ENCODE measurements at regions not wholly inside any gene's neighbourhood (a gene's known extent, or its start where the extent isn't known, plus 50 kb on each side); places are given as distances from the start of the nearest gene placed in this dataset.

GRCh38 chr5:129322968-129323367, 137.1 kb upstream of the ADAMTS19 start:
- no peak for DNase-seq
- no peaks in the 10 kb centered on the region for H3K4me1 ChIP-seq (ENCODE audit: low read depth)
- intact Hi-C loops (cut with DNase I, micrococcal nuclease): no loop called here
- ATAC-seq: no peak
- H3K4me3 ChIP-seq: no peak overlapping the region
- no peak for TF ChIP-seq CTCF (IDR thresholded peaks at IDR 0.05)
- no peaks in the 10 kb centered on the region for H3K36me3 ChIP-seq (ENCODE audit: low read depth)
- H3K9me3 ChIP-seq: peaks cover 7% of the 10 kb centered on the region

- DNase-seq (no peak), ATAC-seq (no peak)
- intact Hi-C loops (cut with DNase I, micrococcal nuclease): no loop called here
- Histone ChIP-seq H3K36me3 (ENCODE audit: low read depth) (no peaks in the 10 kb centered on the region), H3K9me3 (no peaks in the 10 kb centered on the region), H3K4me3 (no peak overlapping the region), H3K4me1 (ENCODE audit: low read depth) (no peaks in the 10 kb centered on the region)
- TF ChIP-seq CTCF (IDR thresholded peaks at IDR 0.05): no peak
Measured at GRCh38 chr5:129341306-129341705, 118.8 kb upstream of the ADAMTS19 start.

DNA sequence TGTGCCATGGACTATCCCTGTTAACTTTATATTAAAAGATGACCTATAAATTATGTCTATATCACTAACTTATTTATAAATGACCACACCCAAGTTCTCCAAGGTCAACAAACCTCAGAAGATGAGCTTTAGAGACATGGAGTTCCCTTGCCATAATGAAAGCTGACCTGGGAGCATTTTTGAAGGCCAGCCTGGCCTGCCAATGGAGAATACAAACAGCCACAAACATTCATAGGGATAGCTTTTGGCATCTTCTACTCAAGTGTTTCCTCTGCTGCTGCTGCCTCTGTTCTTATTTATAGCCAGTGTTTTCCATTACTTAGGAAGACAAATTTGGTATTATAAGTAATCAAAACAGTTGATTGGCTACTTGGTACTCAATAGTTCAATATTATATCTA, 117.3 kb upstream of the ADAMTS19 start:
- intact Hi-C loops (cut with DNase I, micrococcal nuclease): no loop called here
- no peak for ATAC-seq
- no peak for TF ChIP-seq CTCF (IDR thresholded peaks at IDR 0.05)
- Histone ChIP-seq H3K4me1 (ENCODE audit: low read depth) (no peaks in the 10 kb centered on the region), H3K36me3 (ENCODE audit: low read depth) (no peaks in the 10 kb centered on the region), H3K4me3 (no peak overlapping the region), H3K9me3 (no peaks in the 10 kb centered on the region)
- no peak for DNase-seq

DNA sequence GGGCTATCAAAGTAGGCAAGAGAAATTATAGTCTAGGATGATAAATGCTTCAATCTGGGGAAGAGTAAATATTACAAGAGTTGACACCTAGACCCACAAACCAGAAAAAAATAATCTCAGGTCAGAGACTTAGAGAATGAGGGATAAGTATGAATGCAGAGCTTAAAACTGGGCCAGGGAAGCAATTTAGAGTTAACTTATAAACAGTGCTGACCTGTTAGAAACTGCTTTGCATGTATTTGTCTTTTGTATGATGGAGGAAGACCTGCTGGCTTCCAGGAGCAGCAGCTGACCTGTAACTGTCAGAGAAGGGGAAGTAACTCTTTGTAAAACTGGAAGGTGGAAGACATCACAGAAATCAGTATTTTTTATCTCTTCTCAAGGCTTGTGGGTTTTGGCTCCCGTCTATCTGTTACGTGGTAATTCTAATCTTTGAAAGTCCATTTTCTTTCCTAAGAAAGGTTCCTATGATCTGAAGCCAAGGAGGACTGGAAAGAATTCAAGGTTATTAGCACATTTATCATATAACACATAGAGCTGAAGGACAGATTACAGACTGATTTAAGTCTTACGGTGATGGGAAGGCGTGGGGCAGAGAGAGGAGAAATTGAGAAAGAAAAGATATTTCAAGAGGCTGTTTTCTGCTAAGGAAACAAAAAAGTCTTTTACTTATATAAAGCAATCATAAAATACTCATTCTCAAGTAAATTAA, 114.7 kb upstream of the ADAMTS19 start:
- ATAC-seq: no peak
- no peaks in the 10 kb centered on the region for H3K36me3 ChIP-seq (ENCODE audit: low read depth)
- intact Hi-C loops (cut with DNase I, micrococcal nuclease): no loop called here
- DNase-seq: no peak
- no peaks in the 10 kb centered on the region for H3K4me1 ChIP-seq (ENCODE audit: low read depth)
- no peak for TF ChIP-seq CTCF (IDR thresholded peaks at IDR 0.05)
- H3K4me3 ChIP-seq: no peak overlapping the region
- no peaks in the 10 kb centered on the region for H3K9me3 ChIP-seq

DNA sequence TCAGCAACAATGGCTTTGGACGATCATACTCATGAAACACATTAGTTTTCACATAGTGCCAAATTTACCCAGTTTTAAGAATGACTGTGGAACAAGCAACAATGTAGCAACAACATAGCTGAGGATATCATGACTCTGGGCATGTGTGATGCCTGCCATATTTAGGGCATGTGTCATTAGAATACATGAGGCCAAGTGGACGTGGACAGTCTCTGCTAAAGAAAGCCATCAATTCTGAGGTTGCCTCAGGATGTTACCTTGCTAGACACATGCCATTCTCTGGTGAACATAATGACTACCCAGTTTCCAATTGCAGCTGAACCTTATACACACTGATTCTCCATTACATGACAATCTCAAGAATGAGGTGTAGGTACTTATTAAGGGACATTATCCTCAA, 103.3 kb upstream of the ADAMTS19 start:
- Histone ChIP-seq H3K36me3 (ENCODE audit: low read depth) (no peaks in the 10 kb centered on the region), H3K9me3 (no peaks in the 10 kb centered on the region), H3K4me1 (ENCODE audit: low read depth) (no peaks in the 10 kb centered on the region), H3K4me3 (no peak overlapping the region)
- intact Hi-C loops (cut with DNase I, micrococcal nuclease): no loop called here
- no peak for DNase-seq
- TF ChIP-seq CTCF (IDR thresholded peaks at IDR 0.05): no peak
- no peak for ATAC-seq

DNA sequence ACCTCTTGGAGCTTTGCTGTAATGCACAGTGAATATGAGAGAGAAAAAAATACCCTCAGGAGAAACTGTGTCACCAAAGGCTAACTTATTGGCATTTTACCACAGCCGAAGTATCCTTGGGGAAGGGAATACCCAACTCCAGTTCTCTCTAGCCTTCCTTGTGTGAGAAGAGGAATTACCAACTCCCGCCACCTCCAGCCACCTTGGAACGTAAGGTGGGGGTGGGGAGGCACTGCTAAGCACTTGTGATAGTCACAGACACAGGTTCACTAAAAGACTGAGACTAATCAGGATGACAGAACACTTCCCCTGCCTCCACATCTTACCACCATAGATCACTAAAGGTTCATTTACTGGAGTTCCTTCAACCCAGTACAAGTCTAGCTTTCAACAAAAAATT, 102.0 kb upstream of the ADAMTS19 start:
- intact Hi-C loops (cut with DNase I, micrococcal nuclease): no loop called here
- no peaks in the 10 kb centered on the region for H3K9me3 ChIP-seq
- no peak for ATAC-seq
- TF ChIP-seq CTCF (IDR thresholded peaks at IDR 0.05): no peak
- H3K36me3 ChIP-seq (ENCODE audit: low read depth): no peaks in the 10 kb centered on the region
- H3K4me1 ChIP-seq (ENCODE audit: low read depth): no peaks in the 10 kb centered on the region
- no peak for DNase-seq
- H3K4me3 ChIP-seq: no peak overlapping the region
